ACC112 (cell line): ENCODE measurements at regions not wholly inside any gene's neighbourhood (a gene's known extent, or its start where the extent isn't known, plus 50 kb on each side); places are given as distances from the start of the nearest gene placed in this dataset.

ENCODE experiments used
- H2AFZ ChIP-seq: fragments of 200-600 bp; sonication (generic); one replicate; pipeline ENCODE4 v1.6.0; 2017; ENCODE audit warnings: antibody characterized with exemption, low read length; ENCODE audit not compliant: unreplicated experiment
- H3K27ac ChIP-seq: fragments of 200-600 bp; sonication (generic); 2 replicates; pipeline ENCODE4 v1.5.1; 2014; ENCODE audit warnings: low read depth, mild to moderate bottlenecking, antibody characterized with exemption, low read length, moderate library complexity
- H3K27me3 ChIP-seq: fragments of 200-600 bp; sonication (generic); 2 replicates; pipeline ENCODE4 v1.6.1; 2014; ENCODE audit warnings: mild to moderate bottlenecking, antibody characterized with exemption, low read length, moderate library complexity, mixed read lengths; ENCODE audit not compliant: insufficient read depth
- H3K36me3 ChIP-seq: fragments of 200-600 bp; sonication (generic); 2 replicates; pipeline ENCODE4 v1.6.1; 2016; ENCODE audit warnings: mild to moderate bottlenecking, antibody characterized with exemption, low read length, moderate library complexity, mixed read lengths; ENCODE audit not compliant: insufficient read depth
- H3K4me1 ChIP-seq: fragments of 200-600 bp; sonication (generic); one replicate; pipeline ENCODE4 v1.6.1; 2016; ENCODE audit warnings: low read length, mixed read lengths; ENCODE audit not compliant: insufficient read depth, unreplicated experiment, control insufficient read depth
- H3K4me3 ChIP-seq: fragments of 200-600 bp; sonication (generic); 2 replicates; pipeline ENCODE4 v1.5.1; 2014; ENCODE audit warnings: mild to moderate bottlenecking, low read depth, low read length
- H3K79me2 ChIP-seq: fragments of 200-600 bp; sonication (generic); one replicate; pipeline ENCODE4 v1.6.0; 2016; ENCODE audit warnings: low read length; ENCODE audit not compliant: control insufficient read depth, unreplicated experiment, insufficient read depth

DNA sequence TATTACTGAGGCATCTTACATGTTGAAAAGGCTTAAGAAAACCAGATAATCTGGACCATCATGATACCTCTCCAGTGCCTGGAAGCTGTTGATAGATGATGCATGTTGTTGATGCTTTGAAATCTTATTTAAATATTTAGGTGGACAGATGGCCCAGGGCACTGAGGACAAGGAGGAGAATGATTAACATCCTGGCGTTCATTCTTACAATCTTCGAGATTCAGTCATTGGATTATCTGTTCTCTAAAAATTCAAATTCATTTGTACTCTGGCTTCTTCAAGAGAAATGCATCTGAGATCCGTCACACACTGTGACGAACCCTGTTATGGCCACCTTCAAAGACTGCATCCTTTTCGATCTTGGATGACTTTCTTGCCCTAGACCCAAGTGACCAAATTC is 121.3 kb upstream of the IGF1 start:
- H3K79me2 ChIP-seq, result no peaks in the 10 kb centered on the region
- H2AFZ ChIP-seq, result no peak overlapping the region
- no peak overlapping the region for H3K4me3 ChIP-seq
- no peaks in the 10 kb centered on the region for H3K4me1 ChIP-seq
- H3K36me3 ChIP-seq, result no peaks in the 10 kb centered on the region
- H3K27ac ChIP-seq, result no peak overlapping the region
- 0 out of 2 replicates have a peak, but pooled peaks cover 5% of the 10 kb centered on the region for H3K27me3 ChIP-seq

DNA sequence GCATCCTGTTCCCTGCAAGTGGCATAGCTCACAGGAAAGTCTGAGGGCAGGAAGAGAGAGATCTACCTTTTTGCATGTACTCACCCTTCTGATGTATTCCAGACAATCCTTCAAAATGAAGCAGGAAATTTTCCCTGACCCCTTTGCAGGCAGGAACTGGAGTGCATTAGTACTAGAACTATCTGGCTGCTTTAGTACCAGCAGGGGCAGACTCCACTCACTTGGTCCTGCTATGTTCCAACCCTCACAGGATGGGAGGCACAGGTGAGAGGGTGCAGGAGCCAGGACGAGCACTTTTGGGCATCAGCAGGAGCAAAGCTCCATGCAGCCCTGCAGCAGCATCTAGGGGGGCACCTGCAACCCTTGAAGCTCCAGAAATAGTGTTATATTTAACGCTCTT is 116.3 kb upstream of the IGF1 start:
- Histone ChIP-seq H2AFZ (no peak overlapping the region), H3K4me3 (no peak overlapping the region), H3K36me3 (no peaks in the 10 kb centered on the region), H3K27me3 (0 out of 2 replicates have a peak, but pooled peaks cover 5% of the 10 kb centered on the region), H3K27ac (no peak overlapping the region), H3K79me2 (no peaks in the 10 kb centered on the region), H3K4me1 (no peaks in the 10 kb centered on the region)

DNA sequence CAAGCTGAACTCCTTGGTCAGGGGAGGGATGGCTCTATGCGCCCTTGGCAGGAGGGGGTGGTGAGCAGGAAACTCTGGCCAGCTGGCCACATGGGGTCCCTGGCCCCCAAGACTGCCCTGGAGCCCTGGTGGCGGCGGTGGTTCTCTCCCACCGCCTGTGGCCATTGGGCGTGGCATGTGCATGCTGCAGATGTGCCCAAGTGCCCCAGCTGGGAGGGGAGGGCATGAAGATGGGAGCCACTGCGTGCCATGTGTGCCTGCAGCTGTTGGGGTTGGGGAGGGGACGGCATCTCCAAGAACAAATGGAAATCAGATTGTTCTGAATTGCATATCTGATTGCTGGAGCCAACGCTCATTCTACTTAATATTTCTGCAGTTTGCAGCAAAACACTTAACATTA is 115.7 kb upstream of the IGF1 start:
- Histone ChIP-seq H3K27me3 (0 out of 2 replicates have a peak, but pooled peaks cover 5% of the 10 kb centered on the region), H3K36me3 (no peaks in the 10 kb centered on the region), H3K27ac (no peak overlapping the region), H2AFZ (no peak overlapping the region), H3K4me1 (no peaks in the 10 kb centered on the region), H3K4me3 (no peak overlapping the region), H3K79me2 (no peaks in the 10 kb centered on the region)

DNA sequence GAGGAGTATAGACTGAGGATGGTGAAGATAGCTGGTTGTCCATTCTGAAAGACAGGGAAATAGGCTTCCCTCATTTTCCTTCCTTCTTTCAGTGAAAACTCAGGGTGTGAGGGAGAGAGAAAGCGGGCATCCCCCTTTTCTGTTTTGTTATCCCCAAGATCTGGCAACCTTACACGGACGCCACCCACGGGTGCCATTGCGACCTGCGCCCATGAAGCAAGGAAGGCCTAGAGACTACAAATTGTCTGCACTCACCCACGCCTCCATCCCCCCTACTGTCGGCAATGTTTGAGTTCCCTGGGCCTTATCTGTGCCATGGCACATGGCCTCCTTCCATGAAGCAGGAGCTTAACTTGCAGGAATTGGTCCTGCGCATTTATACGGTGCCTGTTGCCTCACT is 115.0 kb upstream of the IGF1 start:
- H3K27ac ChIP-seq, result no peak overlapping the region
- H3K79me2 ChIP-seq, result no peaks in the 10 kb centered on the region
- H2AFZ ChIP-seq, result no peak overlapping the region
- no peaks in the 10 kb centered on the region for H3K4me1 ChIP-seq
- H3K4me3 ChIP-seq, result no peak overlapping the region
- 0 out of 2 replicates have a peak, but pooled peaks cover 5% of the 10 kb centered on the region for H3K27me3 ChIP-seq
- H3K36me3 ChIP-seq, result no peaks in the 10 kb centered on the region

DNA sequence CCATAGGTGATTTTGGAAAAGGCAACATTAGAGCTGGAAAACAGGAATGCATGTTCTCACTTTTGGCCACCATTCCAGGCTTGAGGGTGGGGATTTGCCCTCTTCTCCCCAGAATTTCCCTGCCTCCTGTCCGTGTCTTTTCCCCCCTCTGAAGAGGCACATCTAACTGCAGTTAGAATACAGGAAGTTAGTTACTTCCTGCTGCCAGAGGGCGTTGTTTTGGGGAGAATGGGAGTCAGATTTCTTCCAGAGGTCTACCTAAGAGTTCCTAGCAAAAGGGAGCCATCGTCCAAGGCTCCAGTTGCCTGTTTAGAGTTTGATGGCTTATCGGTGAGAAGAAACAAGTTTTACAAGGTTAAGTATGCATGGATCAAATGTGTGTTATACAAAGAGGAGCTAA is 112.8 kb upstream of the IGF1 start:
- Histone ChIP-seq H3K4me1 (no peaks in the 10 kb centered on the region), H3K27ac (no peak overlapping the region), H3K27me3 (no peaks in the 10 kb centered on the region), H3K36me3 (no peaks in the 10 kb centered on the region), H3K4me3 (no peak overlapping the region), H3K79me2 (no peaks in the 10 kb centered on the region), H2AFZ (no peak overlapping the region)

DNA sequence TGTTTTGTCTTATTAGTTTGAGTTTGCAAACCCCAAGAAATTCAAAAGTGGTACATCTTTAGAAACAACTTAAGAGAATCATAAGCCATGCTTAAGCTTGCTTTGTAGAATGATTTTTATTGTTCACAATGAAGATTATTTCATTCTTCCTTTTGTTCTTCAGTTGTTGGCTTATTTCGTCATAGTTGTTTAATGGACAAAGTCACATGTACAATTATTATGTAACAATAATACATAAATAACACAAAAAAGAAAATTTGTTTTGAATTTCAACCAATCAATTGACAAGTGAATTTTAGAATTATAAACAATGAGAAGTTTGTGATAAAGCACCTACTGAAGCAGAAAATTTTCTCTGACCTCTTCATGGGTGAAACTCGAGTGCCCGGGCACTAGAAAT is 111.8 kb upstream of the IGF1 start:
- Histone ChIP-seq H3K27ac (no peak overlapping the region), H2AFZ (no peak overlapping the region), H3K4me3 (no peak overlapping the region), H3K36me3 (no peaks in the 10 kb centered on the region), H3K27me3 (no peaks in the 10 kb centered on the region), H3K4me1 (no peaks in the 10 kb centered on the region), H3K79me2 (no peaks in the 10 kb centered on the region)

DNA sequence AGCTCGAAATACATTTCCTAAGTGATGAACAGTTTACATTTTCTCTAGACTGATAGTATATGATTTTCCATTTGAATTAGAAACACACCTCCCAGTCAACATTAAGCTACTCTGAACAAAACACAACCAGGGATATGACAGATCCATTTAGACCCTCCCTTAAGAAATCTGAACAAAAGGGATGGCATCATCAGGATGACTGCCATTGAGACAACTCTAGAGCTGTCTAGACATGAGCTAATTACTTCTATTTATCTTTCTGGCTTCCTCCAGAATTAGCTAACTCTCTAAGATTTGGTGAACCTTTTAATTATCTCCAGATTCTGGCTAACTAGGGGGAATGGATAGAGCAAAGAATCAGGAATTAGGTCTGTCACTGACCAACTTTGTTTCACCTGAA is 92.9 kb upstream of the IGF1 start:
- Histone ChIP-seq H3K27ac (no peak overlapping the region), H3K79me2 (no peaks in the 10 kb centered on the region), H3K4me1 (peaks cover 2% of the 10 kb centered on the region), H3K27me3 (no peaks in the 10 kb centered on the region), H3K36me3 (no peaks in the 10 kb centered on the region), H2AFZ (no peak overlapping the region), H3K4me3 (no peak overlapping the region)

DNA sequence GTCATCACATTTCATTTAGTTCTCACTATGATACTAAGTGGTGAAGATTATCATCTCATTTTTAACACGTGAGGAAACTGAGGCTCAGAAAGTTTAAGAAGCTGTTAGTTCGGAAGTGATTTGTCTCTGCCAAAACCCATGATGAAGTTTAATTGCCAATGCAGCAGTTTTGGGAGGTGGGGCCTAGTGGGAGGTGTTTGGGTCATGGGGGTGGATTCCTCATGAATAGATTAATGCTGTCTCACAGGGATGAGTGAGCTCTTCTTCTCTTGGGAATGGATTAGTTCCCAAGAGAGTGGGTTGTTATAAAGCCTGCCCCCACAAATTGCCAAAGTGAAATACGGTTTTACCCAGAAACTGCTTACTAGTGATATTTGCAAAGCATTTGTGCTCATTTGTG is 91.5 kb upstream of the IGF1 start:
- Histone ChIP-seq H3K27me3 (no peaks in the 10 kb centered on the region), H3K4me3 (no peak overlapping the region), H3K4me1 (peaks cover 13% of the 10 kb centered on the region), H2AFZ (no peak overlapping the region), H3K36me3 (no peaks in the 10 kb centered on the region), H3K79me2 (no peaks in the 10 kb centered on the region), H3K27ac (no peak overlapping the region)

DNA sequence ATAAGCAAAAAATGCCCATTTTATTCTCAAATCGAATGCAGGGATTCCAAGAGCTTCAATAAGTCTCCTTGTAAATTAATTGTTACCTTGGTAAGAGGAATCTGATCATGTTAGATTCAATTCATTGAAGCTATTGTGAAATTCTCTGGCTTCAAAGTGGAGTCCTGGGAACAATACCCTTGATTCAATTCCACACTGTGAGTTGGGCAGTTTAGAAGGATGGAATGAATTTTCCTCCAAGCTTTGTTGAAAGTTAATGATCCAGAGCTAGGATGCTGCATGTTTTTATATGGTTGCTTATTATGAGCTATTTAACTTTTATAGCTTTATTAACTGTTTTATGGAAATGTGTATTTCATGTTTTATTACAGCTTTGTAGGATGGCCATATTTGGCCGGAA is 89.9 kb upstream of the IGF1 start:
- Histone ChIP-seq H3K4me3 (no peak overlapping the region), H3K36me3 (no peaks in the 10 kb centered on the region), H3K27ac (no peak overlapping the region), H2AFZ (no peak overlapping the region), H3K27me3 (no peaks in the 10 kb centered on the region), H3K79me2 (no peaks in the 10 kb centered on the region), H3K4me1 (peaks cover 18% of the 10 kb centered on the region)

DNA sequence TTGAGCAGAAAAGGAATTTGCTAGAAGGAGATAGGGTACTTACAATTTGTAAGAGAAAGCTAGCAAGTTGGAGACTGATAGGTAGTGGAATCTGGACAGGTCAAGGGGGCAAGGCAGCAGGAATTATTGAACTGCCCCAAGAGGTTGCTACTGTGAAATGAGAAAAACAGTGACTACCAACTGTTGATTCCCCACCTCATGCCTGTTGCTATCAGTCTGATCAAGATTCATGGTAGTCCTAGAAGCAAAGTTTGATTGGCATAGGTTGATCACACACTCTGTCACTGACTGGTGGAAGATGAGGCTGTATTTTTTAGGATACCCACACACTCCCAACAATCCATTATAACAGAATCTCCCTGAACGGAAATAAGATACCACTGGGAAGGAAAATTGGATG is 89.4 kb upstream of the IGF1 start:
- no peak overlapping the region for H3K27ac ChIP-seq

DNA sequence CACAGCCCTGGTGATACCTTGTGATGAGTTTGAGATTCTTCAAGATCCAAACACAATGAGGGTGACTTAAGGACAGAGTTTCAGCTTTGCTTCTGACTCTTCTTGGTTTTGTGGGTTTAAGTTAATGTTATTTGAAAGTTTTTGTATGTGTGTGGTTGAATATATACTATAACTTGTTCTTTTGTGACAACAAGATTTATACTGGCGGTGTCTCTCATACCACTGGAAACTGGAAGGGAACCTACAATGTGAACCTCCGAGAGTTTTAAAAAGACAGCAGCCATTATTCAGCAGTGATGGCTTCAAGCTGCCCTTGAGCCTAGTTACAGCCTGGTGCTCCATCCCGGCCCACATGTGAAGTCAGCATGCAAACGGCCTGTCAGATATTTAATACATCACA is 87.9 kb upstream of the IGF1 start:
- Histone ChIP-seq H3K36me3 (no peaks in the 10 kb centered on the region), H3K27me3 (no peaks in the 10 kb centered on the region), H3K79me2 (no peaks in the 10 kb centered on the region), H3K4me1 (peaks cover 18% of the 10 kb centered on the region), H3K4me3 (no peak overlapping the region), H2AFZ (peak overlapping the region; percentile 39), H3K27ac (peak overlapping the region; percentile 77; the same call in 1 of the 2 replicates)

More for the DNA sequence above, 89.4 kb upstream of the IGF1 start:
- no peaks in the 10 kb centered on the region for H3K79me2 ChIP-seq
- no peaks in the 10 kb centered on the region for H3K27me3 ChIP-seq
- no peak overlapping the region for H2AFZ ChIP-seq
- no peaks in the 10 kb centered on the region for H3K36me3 ChIP-seq
- no peak overlapping the region for H3K4me3 ChIP-seq
- peaks cover 18% of the 10 kb centered on the region for H3K4me1 ChIP-seq
